ENCODE measurements at regions not wholly inside any gene's neighbourhood (a gene's known extent, or its start where the extent isn't known, plus 50 kb on each side); places are given as distances from the start of the nearest gene placed in this dataset.

DNA sequence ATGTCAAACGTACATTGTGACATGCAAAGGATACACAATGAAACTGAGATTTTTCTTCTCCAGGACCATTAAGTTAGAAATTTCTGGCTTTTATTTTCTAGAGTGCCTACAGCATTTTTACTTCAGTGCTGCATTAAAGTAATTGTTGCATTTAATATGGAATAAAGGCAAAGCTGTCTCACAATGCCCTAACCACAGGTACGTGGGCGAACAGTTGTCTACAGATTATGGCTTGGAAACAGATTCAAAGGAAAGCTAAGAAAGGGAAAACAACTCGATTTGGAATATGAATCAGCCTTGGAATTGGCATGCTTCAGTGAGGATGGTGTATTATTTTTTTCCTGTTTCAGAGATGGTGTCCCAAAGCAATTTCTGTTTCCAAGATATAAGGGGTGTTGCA lies 79.1 kb upstream of the TUSC7 start:
- no peak for DNase-seq (ENCODE audit: low read depth in 4 of 4, low spot score in 2 of 4)

DNA sequence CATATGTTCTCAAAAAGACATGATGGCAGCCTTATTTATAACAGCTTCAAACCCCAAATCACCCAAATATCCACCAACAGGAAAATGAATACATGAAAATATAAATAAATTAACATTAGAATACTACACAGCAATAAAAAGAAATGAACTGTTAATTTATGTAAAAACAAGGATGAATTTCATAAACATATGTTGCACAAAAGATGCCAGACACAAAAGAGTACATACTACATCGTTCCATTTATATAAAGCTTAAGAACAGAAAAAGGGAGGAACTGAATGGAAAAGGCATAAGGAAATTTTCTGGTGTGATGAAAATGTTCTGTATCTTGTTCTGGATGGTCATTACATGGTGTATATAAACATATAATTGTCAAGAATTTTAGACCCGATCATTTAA lies 69.9 kb upstream of the TUSC7 start:
- DNase-seq (ENCODE audit: low read depth in 4 of 4, low spot score in 2 of 4), result no peak

DNA sequence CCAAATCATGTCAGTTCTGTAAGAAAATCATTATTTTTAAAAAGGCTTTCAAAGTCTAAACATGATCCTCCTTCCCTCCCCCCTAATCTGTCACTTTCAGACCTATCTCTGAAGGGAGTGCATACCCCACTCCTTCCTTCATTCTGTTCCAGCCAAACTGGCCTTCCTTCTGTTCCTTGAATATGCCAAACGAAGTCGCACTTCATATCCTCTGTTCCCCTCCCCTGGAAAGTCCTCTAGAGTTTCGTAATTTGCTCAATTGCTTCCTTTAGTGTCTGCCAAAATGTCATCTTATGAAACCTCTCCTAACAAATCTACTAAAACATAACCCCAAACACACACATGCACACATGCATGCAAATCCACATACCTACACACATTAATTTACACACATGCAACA lies 69.5 kb upstream of the TUSC7 start:
- DNase-seq (ENCODE audit: low read depth in 4 of 4, low spot score in 2 of 4), result no peak

DNA sequence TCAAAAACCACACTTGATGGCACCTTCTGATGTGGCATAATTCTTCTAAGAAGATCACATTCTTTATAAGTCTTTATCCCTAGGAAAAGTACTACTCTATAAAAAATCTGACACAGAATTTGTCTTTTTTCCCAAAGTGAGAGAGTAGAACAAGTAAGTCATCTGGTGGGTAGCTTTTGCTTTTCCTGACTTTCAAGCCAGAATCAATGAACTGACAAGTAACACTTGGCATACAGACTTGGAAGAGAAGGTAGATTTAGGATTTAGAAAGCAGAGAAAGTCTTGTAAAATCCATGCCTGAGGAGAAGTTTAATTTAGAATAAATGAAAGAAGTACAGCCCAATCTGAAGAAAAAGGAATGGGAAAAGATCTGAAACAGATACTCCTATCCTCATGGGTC lies 66.6 kb upstream of the TUSC7 start:
- DNase-seq (ENCODE audit: low read depth in 4 of 4, low spot score in 2 of 4), result no peak

DNA sequence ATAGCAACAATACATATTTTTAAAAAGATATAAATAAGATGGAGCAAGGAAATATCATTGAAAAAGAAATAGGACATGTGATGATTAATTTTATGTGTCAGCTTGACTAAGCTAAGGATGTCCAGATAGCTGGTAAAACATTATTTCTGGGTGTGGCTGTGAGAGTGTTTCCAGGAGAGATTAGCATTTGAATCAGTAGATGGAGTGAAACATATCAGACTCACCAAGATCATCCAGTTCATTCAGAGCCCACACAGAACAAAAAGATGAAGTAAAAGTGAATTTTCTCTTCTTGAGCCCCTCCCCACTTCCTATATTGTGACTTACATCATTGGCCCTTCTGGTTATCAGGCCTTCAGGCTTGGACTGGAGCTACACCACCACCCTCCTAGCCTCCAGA lies 61.6 kb upstream of the TUSC7 start:
- DNase-seq (ENCODE audit: low read depth in 4 of 4, low spot score in 2 of 4), result no peak
